WTC11 (cell line): ENCODE measurements at regions not wholly inside any gene's neighbourhood (a gene's known extent, or its start where the extent isn't known, plus 50 kb on each side); places are given as distances from the start of the nearest gene placed in this dataset.

Experiments used
- ATAC-seq: fragments of 200-7000 bp; cut with Tn5 transposase; 2 replicates; pipeline ENCODE4 v1.10.0; 2021; ENCODE audit warnings: mild to moderate bottlenecking, moderate library complexity
- CTCF ChIA-PET: fragments of 300-600 bp; sonication (Branson Sonifier 250); formaldehyde crosslinking; loops from one replicate; lab custom pipeline; 2021; ENCODE audit warnings: antibody characterized with exemption; lab: Charles Lee
- POLR2A ChIA-PET: fragments of 350-600 bp; sonication (Branson Sonifier 250); formaldehyde crosslinking; loops from one replicate; lab custom pipeline; 2021; ENCODE audit warnings: antibody characterized with exemption; lab: Charles Lee
- DNase-seq: peaks from one replicate; pipeline ENCODE4 v3.0.0; 2021; ENCODE audit warnings: low spot score
- H3K27ac Mint-ChIP-seq: 2 replicates; pipeline ENCODE4 v1.8.0; 2021; ENCODE audit warnings: mixed read lengths
- H3K27me3 Mint-ChIP-seq: 2 replicates; pipeline ENCODE4 v1.8.0; 2021; ENCODE audit warnings: low read depth, mild to moderate bottlenecking, moderate library complexity, mixed read lengths
- H3K36me3 Mint-ChIP-seq: 2 replicates; pipeline ENCODE4 v1.8.0; 2021; ENCODE audit warnings: mixed read lengths
- H3K4me1 Mint-ChIP-seq: 2 replicates; pipeline ENCODE4 v1.8.0; 2022; ENCODE audit warnings: mixed read lengths
- H3K4me3 Mint-ChIP-seq: 2 replicates; pipeline ENCODE4 v1.8.0; 2021; ENCODE audit warnings: mild to moderate bottlenecking, moderate library complexity, mixed read lengths
- H3K9me3 Mint-ChIP-seq: 2 replicates; pipeline ENCODE4 v1.8.0; 2021; ENCODE audit warnings: mixed read lengths
- E2F1 ChIP-seq: sonication (generic); formaldehyde crosslinking; IDR thresholded peaks from 2 replicates; pipeline ENCODE4 v1.8.0; 2022; ENCODE audit warnings: mild to moderate bottlenecking, missing genetic modification reagents
- IRF2 ChIP-seq: sonication (generic); formaldehyde crosslinking; IDR thresholded peaks from 2 replicates; pipeline ENCODE4 v1.8.0; 2022; ENCODE audit warnings: low read depth, missing genetic modification reagents, borderline replicate concordance
- NFYB ChIP-seq: sonication (generic); formaldehyde crosslinking; conservative IDR thresholded peaks from 2 replicates; pipeline ENCODE4 v1.8.0; 2022; ENCODE audit warnings: low read depth, missing genetic modification reagents
- SOX15 ChIP-seq: fragments of 250-450 bp; sonication (Bioruptor Pico); IDR thresholded peaks from 2 replicates; pipeline ENCODE4 v1.9.0; 2021; ENCODE audit warnings: mild to moderate bottlenecking
- TCF7 ChIP-seq: sonication (generic); formaldehyde crosslinking; IDR thresholded peaks from 2 replicates; pipeline ENCODE4 v1.8.0; 2022; ENCODE audit warnings: mild to moderate bottlenecking, low read depth, missing genetic modification reagents, moderate library complexity
- ZBTB43 ChIP-seq: sonication (generic); formaldehyde crosslinking; IDR thresholded peaks from 2 replicates; pipeline ENCODE4 v1.8.1; 2023; ENCODE audit warnings: mild to moderate bottlenecking, missing genetic modification reagents
- ZNF121 ChIP-seq: sonication (generic); formaldehyde crosslinking; IDR thresholded peaks from 2 replicates; pipeline ENCODE4 v1.8.0; 2023; ENCODE audit warnings: missing genetic modification reagents
- ZNF396 ChIP-seq: fragments of 250-450 bp; sonication (Bioruptor Pico); IDR thresholded peaks from 2 replicates; pipeline ENCODE4 v1.8.0; 2021; ENCODE audit warnings: mild to moderate bottlenecking, moderate library complexity, borderline replicate concordance
- TF ChIP-seq, protein P1 (sequence below): sonication (generic); formaldehyde crosslinking; IDR thresholded peaks from 2 replicates; pipeline ENCODE4 v1.8.1; 2023; ENCODE audit warnings: mild to moderate bottlenecking, moderate library complexity, missing genetic modification reagents
- TF ChIP-seq, protein P2 (sequence below): sonication (generic); formaldehyde crosslinking; IDR thresholded peaks from 2 replicates; pipeline ENCODE4 v1.8.0; 2023; ENCODE audit warnings: mild to moderate bottlenecking, missing genetic modification reagents
- TF ChIP-seq, protein P3 (sequence below): sonication (generic); formaldehyde crosslinking; IDR thresholded peaks from 2 replicates; pipeline ENCODE4 v1.8.0; 2023; ENCODE audit warnings: missing genetic modification reagents, mild to moderate bottlenecking, borderline replicate concordance
- TF ChIP-seq, protein P4 (sequence below): fragments of 250-450 bp; sonication (Bioruptor Pico); IDR thresholded peaks from 2 replicates; pipeline ENCODE4 v1.9.0; 2021; ENCODE audit warnings: moderate library complexity, mild to moderate bottlenecking, inconsistent platforms, borderline replicate concordance
- TF ChIP-seq, protein P5 (sequence below): fragments of 200-600 bp; IDR thresholded peaks from 2 replicates; pipeline ENCODE4 v1.8.0; 2022; ENCODE audit warnings: antibody characterized with exemption
- TF ChIP-seq, protein P6 (sequence below): sonication (generic); formaldehyde crosslinking; IDR thresholded peaks from 2 replicates; pipeline ENCODE4 v1.8.0; 2022; ENCODE audit warnings: missing genetic modification reagents
- TF ChIP-seq, protein P7 (sequence below): sonication (generic); formaldehyde crosslinking; IDR thresholded peaks from 2 replicates; pipeline ENCODE4 v1.8.1; 2023; ENCODE audit warnings: mild to moderate bottlenecking, missing genetic modification reagents, moderate library complexity

GRCh38 chr22:27399161-27399560 lies 402.4 kb downstream of the MN1 start:
- Mint-ChIP-seq H3K4me3 (no peak overlapping the region), H3K27ac (no peak overlapping the region), H3K27me3 (no peaks in the 10 kb centered on the region; the same call in 1 of the 2 replicates), H3K4me1 (no peaks in the 10 kb centered on the region), H3K9me3 (peaks cover 8% of the 10 kb centered on the region), H3K36me3 (no peaks in the 10 kb centered on the region)
- CTCF ChIA-PET: interaction anchor here (1.4 kb wide), 1 partner anchor 26 kb away, joined by 4 read pairs; no protein-coding TSS in a partner anchor
- POLR2A ChIA-PET: no interaction called here
- ATAC-seq (no peak), DNase-seq (no peak)
- TF ChIP-seq, protein P1, sequence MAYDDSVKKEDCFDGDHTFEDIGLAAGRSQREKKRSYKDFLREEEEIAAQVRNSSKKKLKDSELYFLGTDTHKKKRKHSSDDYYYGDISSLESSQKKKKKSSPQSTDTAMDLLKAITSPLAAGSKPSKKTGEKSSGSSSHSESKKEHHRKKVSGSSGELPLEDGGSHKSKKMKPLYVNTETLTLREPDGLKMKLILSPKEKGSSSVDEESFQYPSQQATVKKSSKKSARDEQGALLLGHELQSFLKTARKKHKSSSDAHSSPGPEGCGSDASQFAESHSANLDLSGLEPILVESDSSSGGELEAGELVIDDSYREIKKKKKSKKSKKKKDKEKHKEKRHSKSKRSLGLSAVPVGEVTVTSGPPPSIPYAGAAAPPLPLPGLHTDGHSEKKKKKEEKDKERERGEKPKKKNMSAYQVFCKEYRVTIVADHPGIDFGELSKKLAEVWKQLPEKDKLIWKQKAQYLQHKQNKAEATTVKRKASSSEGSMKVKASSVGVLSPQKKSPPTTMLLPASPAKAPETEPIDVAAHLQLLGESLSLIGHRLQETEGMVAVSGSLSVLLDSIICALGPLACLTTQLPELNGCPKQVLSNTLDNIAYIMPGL (CRISPR knock-in tag): no peak
- TF ChIP-seq ZNF121 (no peak), TCF7 (no peak), NFYB (CRISPR knock-in tag) (no peak), ZNF396 (CRISPR knock-in tag) (no peak)
- TF ChIP-seq, protein P2, sequence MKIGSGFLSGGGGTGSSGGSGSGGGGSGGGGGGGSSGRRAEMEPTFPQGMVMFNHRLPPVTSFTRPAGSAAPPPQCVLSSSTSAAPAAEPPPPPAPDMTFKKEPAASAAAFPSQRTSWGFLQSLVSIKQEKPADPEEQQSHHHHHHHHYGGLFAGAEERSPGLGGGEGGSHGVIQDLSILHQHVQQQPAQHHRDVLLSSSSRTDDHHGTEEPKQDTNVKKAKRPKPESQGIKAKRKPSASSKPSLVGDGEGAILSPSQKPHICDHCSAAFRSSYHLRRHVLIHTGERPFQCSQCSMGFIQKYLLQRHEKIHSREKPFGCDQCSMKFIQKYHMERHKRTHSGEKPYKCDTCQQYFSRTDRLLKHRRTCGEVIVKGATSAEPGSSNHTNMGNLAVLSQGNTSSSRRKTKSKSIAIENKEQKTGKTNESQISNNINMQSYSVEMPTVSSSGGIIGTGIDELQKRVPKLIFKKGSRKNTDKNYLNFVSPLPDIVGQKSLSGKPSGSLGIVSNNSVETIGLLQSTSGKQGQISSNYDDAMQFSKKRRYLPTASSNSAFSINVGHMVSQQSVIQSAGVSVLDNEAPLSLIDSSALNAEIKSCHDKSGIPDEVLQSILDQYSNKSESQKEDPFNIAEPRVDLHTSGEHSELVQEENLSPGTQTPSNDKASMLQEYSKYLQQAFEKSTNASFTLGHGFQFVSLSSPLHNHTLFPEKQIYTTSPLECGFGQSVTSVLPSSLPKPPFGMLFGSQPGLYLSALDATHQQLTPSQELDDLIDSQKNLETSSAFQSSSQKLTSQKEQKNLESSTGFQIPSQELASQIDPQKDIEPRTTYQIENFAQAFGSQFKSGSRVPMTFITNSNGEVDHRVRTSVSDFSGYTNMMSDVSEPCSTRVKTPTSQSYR (CRISPR knock-in tag): no peak
- TF ChIP-seq, protein P3, sequence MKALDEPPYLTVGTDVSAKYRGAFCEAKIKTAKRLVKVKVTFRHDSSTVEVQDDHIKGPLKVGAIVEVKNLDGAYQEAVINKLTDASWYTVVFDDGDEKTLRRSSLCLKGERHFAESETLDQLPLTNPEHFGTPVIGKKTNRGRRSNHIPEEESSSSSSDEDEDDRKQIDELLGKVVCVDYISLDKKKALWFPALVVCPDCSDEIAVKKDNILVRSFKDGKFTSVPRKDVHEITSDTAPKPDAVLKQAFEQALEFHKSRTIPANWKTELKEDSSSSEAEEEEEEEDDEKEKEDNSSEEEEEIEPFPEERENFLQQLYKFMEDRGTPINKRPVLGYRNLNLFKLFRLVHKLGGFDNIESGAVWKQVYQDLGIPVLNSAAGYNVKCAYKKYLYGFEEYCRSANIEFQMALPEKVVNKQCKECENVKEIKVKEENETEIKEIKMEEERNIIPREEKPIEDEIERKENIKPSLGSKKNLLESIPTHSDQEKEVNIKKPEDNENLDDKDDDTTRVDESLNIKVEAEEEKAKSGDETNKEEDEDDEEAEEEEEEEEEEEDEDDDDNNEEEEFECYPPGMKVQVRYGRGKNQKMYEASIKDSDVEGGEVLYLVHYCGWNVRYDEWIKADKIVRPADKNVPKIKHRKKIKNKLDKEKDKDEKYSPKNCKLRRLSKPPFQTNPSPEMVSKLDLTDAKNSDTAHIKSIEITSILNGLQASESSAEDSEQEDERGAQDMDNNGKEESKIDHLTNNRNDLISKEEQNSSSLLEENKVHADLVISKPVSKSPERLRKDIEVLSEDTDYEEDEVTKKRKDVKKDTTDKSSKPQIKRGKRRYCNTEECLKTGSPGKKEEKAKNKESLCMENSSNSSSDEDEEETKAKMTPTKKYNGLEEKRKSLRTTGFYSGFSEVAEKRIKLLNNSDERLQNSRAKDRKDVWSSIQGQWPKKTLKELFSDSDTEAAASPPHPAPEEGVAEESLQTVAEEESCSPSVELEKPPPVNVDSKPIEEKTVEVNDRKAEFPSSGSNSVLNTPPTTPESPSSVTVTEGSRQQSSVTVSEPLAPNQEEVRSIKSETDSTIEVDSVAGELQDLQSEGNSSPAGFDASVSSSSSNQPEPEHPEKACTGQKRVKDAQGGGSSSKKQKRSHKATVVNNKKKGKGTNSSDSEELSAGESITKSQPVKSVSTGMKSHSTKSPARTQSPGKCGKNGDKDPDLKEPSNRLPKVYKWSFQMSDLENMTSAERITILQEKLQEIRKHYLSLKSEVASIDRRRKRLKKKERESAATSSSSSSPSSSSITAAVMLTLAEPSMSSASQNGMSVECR (CRISPR knock-in tag): no peak

GRCh38 chr22:27400811-27401210 lies 400.7 kb downstream of the MN1 start:
- ChIA-PET POLR2A (no interaction called here), CTCF (interaction anchor here (0.6 kb wide), 1 partner anchor 30 kb away, joined by 3 read pairs; no protein-coding TSS in a partner anchor)
- no peak for ATAC-seq
- Mint-ChIP-seq H3K27me3 (no peaks in the 10 kb centered on the region), H3K27ac (no peak overlapping the region), H3K9me3 (peaks cover 8% of the 10 kb centered on the region), H3K36me3 (no peaks in the 10 kb centered on the region), H3K4me1 (no peaks in the 10 kb centered on the region), H3K4me3 (no peak overlapping the region)
- DNase-seq: no peak
- TF ChIP-seq, protein P4, sequence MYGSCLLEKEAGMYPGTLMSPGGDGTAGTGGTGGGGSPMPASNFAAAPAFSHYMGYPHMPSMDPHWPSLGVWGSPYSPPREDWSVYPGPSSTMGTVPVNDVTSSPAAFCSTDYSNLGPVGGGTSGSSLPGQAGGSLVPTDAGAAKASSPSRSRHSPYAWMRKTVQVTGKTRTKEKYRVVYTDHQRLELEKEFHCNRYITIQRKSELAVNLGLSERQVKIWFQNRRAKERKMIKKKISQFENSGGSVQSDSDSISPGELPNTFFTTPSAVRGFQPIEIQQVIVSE (CRISPR knock-in tag): no peak
- TF ChIP-seq IRF2 (CRISPR knock-in tag) (no peak), ZBTB43 (no peak), SOX15 (CRISPR knock-in tag) (no peak), E2F1 (CRISPR knock-in tag) (no peak)
- TF ChIP-seq, protein P5, sequence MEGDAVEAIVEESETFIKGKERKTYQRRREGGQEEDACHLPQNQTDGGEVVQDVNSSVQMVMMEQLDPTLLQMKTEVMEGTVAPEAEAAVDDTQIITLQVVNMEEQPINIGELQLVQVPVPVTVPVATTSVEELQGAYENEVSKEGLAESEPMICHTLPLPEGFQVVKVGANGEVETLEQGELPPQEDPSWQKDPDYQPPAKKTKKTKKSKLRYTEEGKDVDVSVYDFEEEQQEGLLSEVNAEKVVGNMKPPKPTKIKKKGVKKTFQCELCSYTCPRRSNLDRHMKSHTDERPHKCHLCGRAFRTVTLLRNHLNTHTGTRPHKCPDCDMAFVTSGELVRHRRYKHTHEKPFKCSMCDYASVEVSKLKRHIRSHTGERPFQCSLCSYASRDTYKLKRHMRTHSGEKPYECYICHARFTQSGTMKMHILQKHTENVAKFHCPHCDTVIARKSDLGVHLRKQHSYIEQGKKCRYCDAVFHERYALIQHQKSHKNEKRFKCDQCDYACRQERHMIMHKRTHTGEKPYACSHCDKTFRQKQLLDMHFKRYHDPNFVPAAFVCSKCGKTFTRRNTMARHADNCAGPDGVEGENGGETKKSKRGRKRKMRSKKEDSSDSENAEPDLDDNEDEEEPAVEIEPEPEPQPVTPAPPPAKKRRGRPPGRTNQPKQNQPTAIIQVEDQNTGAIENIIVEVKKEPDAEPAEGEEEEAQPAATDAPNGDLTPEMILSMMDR: no peak
- TF ChIP-seq, protein P6, sequence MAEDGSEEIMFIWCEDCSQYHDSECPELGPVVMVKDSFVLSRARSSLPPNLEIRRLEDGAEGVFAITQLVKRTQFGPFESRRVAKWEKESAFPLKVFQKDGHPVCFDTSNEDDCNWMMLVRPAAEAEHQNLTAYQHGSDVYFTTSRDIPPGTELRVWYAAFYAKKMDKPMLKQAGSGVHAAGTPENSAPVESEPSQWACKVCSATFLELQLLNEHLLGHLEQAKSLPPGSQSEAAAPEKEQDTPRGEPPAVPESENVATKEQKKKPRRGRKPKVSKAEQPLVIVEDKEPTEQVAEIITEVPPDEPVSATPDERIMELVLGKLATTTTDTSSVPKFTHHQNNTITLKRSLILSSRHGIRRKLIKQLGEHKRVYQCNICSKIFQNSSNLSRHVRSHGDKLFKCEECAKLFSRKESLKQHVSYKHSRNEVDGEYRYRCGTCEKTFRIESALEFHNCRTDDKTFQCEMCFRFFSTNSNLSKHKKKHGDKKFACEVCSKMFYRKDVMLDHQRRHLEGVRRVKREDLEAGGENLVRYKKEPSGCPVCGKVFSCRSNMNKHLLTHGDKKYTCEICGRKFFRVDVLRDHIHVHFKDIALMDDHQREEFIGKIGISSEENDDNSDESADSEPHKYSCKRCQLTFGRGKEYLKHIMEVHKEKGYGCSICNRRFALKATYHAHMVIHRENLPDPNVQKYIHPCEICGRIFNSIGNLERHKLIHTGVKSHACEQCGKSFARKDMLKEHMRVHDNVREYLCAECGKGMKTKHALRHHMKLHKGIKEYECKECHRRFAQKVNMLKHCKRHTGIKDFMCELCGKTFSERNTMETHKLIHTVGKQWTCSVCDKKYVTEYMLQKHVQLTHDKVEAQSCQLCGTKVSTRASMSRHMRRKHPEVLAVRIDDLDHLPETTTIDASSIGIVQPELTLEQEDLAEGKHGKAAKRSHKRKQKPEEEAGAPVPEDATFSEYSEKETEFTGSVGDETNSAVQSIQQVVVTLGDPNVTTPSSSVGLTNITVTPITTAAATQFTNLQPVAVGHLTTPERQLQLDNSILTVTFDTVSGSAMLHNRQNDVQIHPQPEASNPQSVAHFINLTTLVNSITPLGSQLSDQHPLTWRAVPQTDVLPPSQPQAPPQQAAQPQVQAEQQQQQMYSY (CRISPR knock-in tag): no peak
- TF ChIP-seq, protein P7, sequence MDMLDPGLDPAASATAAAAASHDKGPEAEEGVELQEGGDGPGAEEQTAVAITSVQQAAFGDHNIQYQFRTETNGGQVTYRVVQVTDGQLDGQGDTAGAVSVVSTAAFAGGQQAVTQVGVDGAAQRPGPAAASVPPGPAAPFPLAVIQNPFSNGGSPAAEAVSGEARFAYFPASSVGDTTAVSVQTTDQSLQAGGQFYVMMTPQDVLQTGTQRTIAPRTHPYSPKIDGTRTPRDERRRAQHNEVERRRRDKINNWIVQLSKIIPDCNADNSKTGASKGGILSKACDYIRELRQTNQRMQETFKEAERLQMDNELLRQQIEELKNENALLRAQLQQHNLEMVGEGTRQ (CRISPR knock-in tag): no peak
